ENCODE measurements at regions not wholly inside any gene's neighbourhood (a gene's known extent, or its start where the extent isn't known, plus 50 kb on each side); places are given as distances from the start of the nearest gene placed in this dataset.
"Not testable (repeated sequence)": the region's sequence is repeated elsewhere in the genome, so short reads cannot be mapped to it uniquely, and the experiment has no call there.

GRCh38 chr20:1800180-1800579 lies 95.0 kb upstream of the SIRPA start:
- H3K4me1 ChIP-seq, result no peaks in the 10 kb centered on the region
- H3K4me3 ChIP-seq, result no peak overlapping the region
- H3K36me3 ChIP-seq, result no peaks in the 10 kb centered on the region
- H3K27ac ChIP-seq, result no peak overlapping the region
- no peaks in the 10 kb centered on the region for H3K9me3 ChIP-seq (replicated peaks)
- H3K27me3 ChIP-seq, result 0 out of 2 replicates have a peak, but pooled peaks cover 3% of the 10 kb centered on the region
- DNase-seq, result no peak

- not testable (repeated sequence) for H3K36me3 ChIP-seq; DNase-seq; H3K9me3 ChIP-seq (replicated peaks); H3K27me3 ChIP-seq; H3K4me3 ChIP-seq; H3K27ac ChIP-seq; H3K4me1 ChIP-seq
Measured at GRCh38 chr20:1799746-1800145, 95.5 kb upstream of the SIRPA start.

GRCh38 chr20:1798982-1799381 lies 96.2 kb upstream of the SIRPA start:
- Histone ChIP-seq H3K9me3 (replicated peaks) (no peaks in the 10 kb centered on the region), H3K27me3 (peaks cover 11% of the 10 kb centered on the region), H3K4me1 (no peaks in the 10 kb centered on the region), H3K27ac (no peak overlapping the region), H3K4me3 (no peak overlapping the region), H3K36me3 (no peaks in the 10 kb centered on the region)
- no peak for DNase-seq

- DNase-seq, result no peak
- Histone ChIP-seq H3K27ac (no peak overlapping the region), H3K27me3 (peaks cover 12% of the 10 kb centered on the region), H3K4me1 (no peaks in the 10 kb centered on the region), H3K9me3 (replicated peaks) (no peaks in the 10 kb centered on the region), H3K36me3 (no peaks in the 10 kb centered on the region), H3K4me3 (no peak overlapping the region)
Measured at GRCh38 chr20:1793821-1794220, 101.4 kb upstream of the SIRPA start.

GRCh38 chr20:1792274-1792673 lies 102.9 kb upstream of the SIRPA start:
- Histone ChIP-seq H3K9me3 (replicated peaks) (no peaks in the 10 kb centered on the region), H3K27ac (no peak overlapping the region), H3K36me3 (no peaks in the 10 kb centered on the region), H3K4me3 (no peak overlapping the region), H3K27me3 (peaks cover 17% of the 10 kb centered on the region), H3K4me1 (no peaks in the 10 kb centered on the region)
- no peak for DNase-seq

GRCh38 chr20:1790386-1790785 lies 104.8 kb upstream of the SIRPA start:
- no peaks in the 10 kb centered on the region for H3K4me1 ChIP-seq
- no peaks in the 10 kb centered on the region for H3K36me3 ChIP-seq
- peaks cover 17% of the 10 kb centered on the region for H3K27me3 ChIP-seq
- H3K4me3 ChIP-seq, result no peak overlapping the region
- no peak for DNase-seq
- H3K27ac ChIP-seq, result no peak overlapping the region
- no peaks in the 10 kb centered on the region for H3K9me3 ChIP-seq (replicated peaks)

GRCh38 chr20:1788044-1788443 lies 107.2 kb upstream of the SIRPA start:
- no peaks in the 10 kb centered on the region for H3K36me3 ChIP-seq
- no peak for DNase-seq
- no peak overlapping the region for H3K4me3 ChIP-seq
- H3K27ac ChIP-seq, result no peak overlapping the region
- peaks cover 5% of the 10 kb centered on the region for H3K27me3 ChIP-seq
- H3K9me3 ChIP-seq (replicated peaks), result no peaks in the 10 kb centered on the region
- H3K4me1 ChIP-seq, result no peaks in the 10 kb centered on the region

GRCh38 chr20:1786486-1786885 lies 108.7 kb upstream of the SIRPA start:
- Histone ChIP-seq H3K4me3 (no peak overlapping the region), H3K27me3 (peaks cover 5% of the 10 kb centered on the region), H3K4me1 (no peaks in the 10 kb centered on the region), H3K9me3 (replicated peaks) (no peaks in the 10 kb centered on the region), H3K36me3 (no peaks in the 10 kb centered on the region), H3K27ac (no peak overlapping the region)
- no peak for DNase-seq

GRCh38 chr20:1784586-1784985 lies 110.6 kb upstream of the SIRPA start:
- no peaks in the 10 kb centered on the region for H3K36me3 ChIP-seq
- no peaks in the 10 kb centered on the region for H3K4me1 ChIP-seq
- DNase-seq, result no peak
- H3K4me3 ChIP-seq, result no peak overlapping the region
- peaks cover 8% of the 10 kb centered on the region for H3K27me3 ChIP-seq
- no peaks in the 10 kb centered on the region for H3K9me3 ChIP-seq (replicated peaks)
- no peak overlapping the region for H3K27ac ChIP-seq

GRCh38 chr20:1783245-1783644 lies 112.0 kb upstream of the SIRPA start:
- H3K9me3 ChIP-seq (replicated peaks), result no peaks in the 10 kb centered on the region
- no peaks in the 10 kb centered on the region for H3K36me3 ChIP-seq
- no peak overlapping the region for H3K27ac ChIP-seq
- H3K4me3 ChIP-seq, result no peak overlapping the region
- H3K4me1 ChIP-seq, result no peaks in the 10 kb centered on the region
- DNase-seq, result no peak
- peaks cover 8% of the 10 kb centered on the region for H3K27me3 ChIP-seq

- no peaks in the 10 kb centered on the region for H3K9me3 ChIP-seq (replicated peaks)
- H3K27me3 ChIP-seq, result peaks cover 6% of the 10 kb centered on the region; the same call in 1 of the 2 replicates
- H3K36me3 ChIP-seq, result no peaks in the 10 kb centered on the region
- no peak overlapping the region for H3K27ac ChIP-seq
- no peak for DNase-seq
- no peak overlapping the region for H3K4me3 ChIP-seq
- H3K4me1 ChIP-seq, result 0 out of 2 replicates have a peak, but pooled peaks cover 3% of the 10 kb centered on the region
Measured at GRCh38 chr20:1782181-1782580, 113.0 kb upstream of the SIRPA start.

- H3K4me3 ChIP-seq, result no peak overlapping the region
- H3K27ac ChIP-seq, result no peak overlapping the region
- no peaks in the 10 kb centered on the region; the same call in 1 of the 2 replicates for H3K9me3 ChIP-seq (replicated peaks)
- H3K36me3 ChIP-seq, result no peaks in the 10 kb centered on the region
- H3K4me1 ChIP-seq, result 0 out of 2 replicates have a peak, but pooled peaks cover 3% of the 10 kb centered on the region
- no peak for DNase-seq
- peaks cover 6% of the 10 kb centered on the region; the same call in 1 of the 2 replicates for H3K27me3 ChIP-seq
Measured at GRCh38 chr20:1779567-1779966, 115.6 kb upstream of the SIRPA start.

GRCh38 chr20:1778338-1778737 lies 116.9 kb upstream of the SIRPA start:
- DNase-seq, result no peak
- H3K27ac ChIP-seq, result no peak overlapping the region
- no peaks in the 10 kb centered on the region; the same call in 1 of the 2 replicates for H3K9me3 ChIP-seq (replicated peaks)

GRCh38 chr20:1777476-1777820 lies 117.8 kb upstream of the SIRPA start:
- no peaks in the 10 kb centered on the region; the same call in 1 of the 2 replicates for H3K9me3 ChIP-seq (replicated peaks)
- H3K27me3 ChIP-seq, result peaks cover 6% of the 10 kb centered on the region; the same call in 1 of the 2 replicates
- DNase-seq, result no peak
- peak overlapping the region; percentile 76 for H3K4me3 ChIP-seq
- no peaks in the 10 kb centered on the region for H3K36me3 ChIP-seq
- H3K27ac ChIP-seq, result no peak overlapping the region; the same call in 1 of the 2 replicates
- H3K4me1 ChIP-seq, result 0 out of 2 replicates have a peak, but pooled peaks cover 3% of the 10 kb centered on the region

More at GRCh38 chr20:1778338-1778737, 116.9 kb upstream of the SIRPA start:
- no peak overlapping the region for H3K4me3 ChIP-seq
- peaks cover 6% of the 10 kb centered on the region; the same call in 1 of the 2 replicates for H3K27me3 ChIP-seq
- no peaks in the 10 kb centered on the region for H3K36me3 ChIP-seq
- H3K4me1 ChIP-seq, result 0 out of 2 replicates have a peak, but pooled peaks cover 3% of the 10 kb centered on the region

- no peaks in the 10 kb centered on the region; the same call in 1 of the 2 replicates for H3K9me3 ChIP-seq (replicated peaks)
- H3K27me3 ChIP-seq, result peaks cover 6% of the 10 kb centered on the region; the same call in 1 of the 2 replicates
- H3K4me3 ChIP-seq, result peak overlapping the region; percentile 76
- H3K36me3 ChIP-seq, result no peaks in the 10 kb centered on the region
- H3K4me1 ChIP-seq, result 0 out of 2 replicates have a peak, but pooled peaks cover 3% of the 10 kb centered on the region
- peak overlapping the region; percentile 27 for H3K27ac ChIP-seq
- DNase-seq, result peak; percentile 77 to 91
Measured at GRCh38 chr20:1776681-1777475, 118.3 kb upstream of the SIRPA start.

All from SJCRH30 (cell line).